Gastrocnemius medialis (tissue), 4 donors: ENCODE measurements at regions not wholly inside any gene's neighbourhood (a gene's known extent, or its start where the extent isn't known, plus 50 kb on each side); places are given as distances from the start of the nearest gene placed in this dataset.

Experiments used
- POLR2A ChIP-seq, 2 donors: fragments of 450-650 bp; IDR thresholded peaks; one replicate each; pipeline ENCODE4 v1.6.1; 2017; ENCODE audit warnings: antibody characterized with exemption in 2 of 2, mild to moderate bottlenecking in 2 of 2, moderate library complexity in 2 of 2
- TF ChIP-seq, protein P1 (sequence below), 5 experiments: fragments of 450-650 bp in 3 of 5; fragments of 200-600 bp in 2 of 5; sonication (generic) in 2 of 5; IDR thresholded peaks in 4 of 5; conservative IDR thresholded peaks in 1 of 5; 1 replicate in 4 of 5; 2 replicates in 1 of 5; pipeline ENCODE4 v1.5.1; 2016 to 2019; ENCODE audit warnings: antibody characterized with exemption in 5 of 5, mild to moderate bottlenecking in 3 of 5, moderate library complexity in 3 of 5

DNA sequence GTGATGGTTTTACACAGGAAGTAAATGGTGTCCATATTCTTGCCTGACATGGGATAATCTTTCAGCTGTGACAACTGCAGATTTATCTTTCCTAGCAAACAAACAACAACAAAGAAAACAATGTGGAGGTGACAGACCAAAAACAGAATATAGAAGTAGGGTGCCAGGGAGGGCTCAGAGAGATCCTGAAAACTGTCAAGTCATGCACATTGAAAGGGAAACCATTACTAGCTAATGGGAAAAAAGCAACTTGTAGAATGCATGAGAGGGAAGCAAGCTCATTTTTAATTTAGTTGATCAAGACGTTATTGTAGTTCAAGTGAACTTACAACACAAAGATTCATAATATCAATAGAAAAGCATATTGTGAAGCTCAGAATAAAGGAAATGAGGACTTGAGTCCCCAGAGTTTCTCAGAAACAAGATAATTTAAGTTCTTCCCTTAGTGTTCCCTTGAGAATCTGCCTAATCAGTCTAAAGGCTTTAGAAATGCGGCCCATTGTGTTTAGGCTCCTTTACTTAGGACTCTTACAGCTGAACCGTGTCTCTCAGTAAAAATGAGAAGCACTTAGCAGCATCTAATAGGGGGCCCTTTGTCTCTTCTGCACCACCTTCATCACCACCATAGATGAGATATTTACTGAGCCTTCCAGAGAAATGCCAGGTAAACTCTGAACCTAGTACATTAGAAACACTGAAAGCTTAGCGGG lies 115.6 kb upstream of the CADPS start:
- TF ChIP-seq, protein P1, sequence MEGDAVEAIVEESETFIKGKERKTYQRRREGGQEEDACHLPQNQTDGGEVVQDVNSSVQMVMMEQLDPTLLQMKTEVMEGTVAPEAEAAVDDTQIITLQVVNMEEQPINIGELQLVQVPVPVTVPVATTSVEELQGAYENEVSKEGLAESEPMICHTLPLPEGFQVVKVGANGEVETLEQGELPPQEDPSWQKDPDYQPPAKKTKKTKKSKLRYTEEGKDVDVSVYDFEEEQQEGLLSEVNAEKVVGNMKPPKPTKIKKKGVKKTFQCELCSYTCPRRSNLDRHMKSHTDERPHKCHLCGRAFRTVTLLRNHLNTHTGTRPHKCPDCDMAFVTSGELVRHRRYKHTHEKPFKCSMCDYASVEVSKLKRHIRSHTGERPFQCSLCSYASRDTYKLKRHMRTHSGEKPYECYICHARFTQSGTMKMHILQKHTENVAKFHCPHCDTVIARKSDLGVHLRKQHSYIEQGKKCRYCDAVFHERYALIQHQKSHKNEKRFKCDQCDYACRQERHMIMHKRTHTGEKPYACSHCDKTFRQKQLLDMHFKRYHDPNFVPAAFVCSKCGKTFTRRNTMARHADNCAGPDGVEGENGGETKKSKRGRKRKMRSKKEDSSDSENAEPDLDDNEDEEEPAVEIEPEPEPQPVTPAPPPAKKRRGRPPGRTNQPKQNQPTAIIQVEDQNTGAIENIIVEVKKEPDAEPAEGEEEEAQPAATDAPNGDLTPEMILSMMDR (IDR thresholded peaks at IDR 0.05 in 4 of 5, conservative IDR thresholded peaks at IDR 0.05 in 1 of 5) = no peak
- no peak for TF ChIP-seq POLR2A (IDR thresholded peaks at IDR 0.05)
